NCI-H460 (cell line): ENCODE measurements at regions not wholly inside any gene's neighbourhood (a gene's known extent, or its start where the extent isn't known, plus 50 kb on each side); places are given as distances from the start of the nearest gene placed in this dataset.
"Not testable (repeated sequence)": the region's sequence is repeated elsewhere in the genome, so short reads cannot be mapped to it uniquely, and the experiment has no call there.

ENCODE experiments used
- DNase-seq: peaks from one replicate; pipeline ENCODE4 v3.0.0-alpha.2; 2016; ENCODE audit warnings: low read depth; ENCODE audit errors: extremely low read depth

GRCh38 chr9:27800692-27801370, 227.6 kb upstream of the C9orf72 start:
- no peak for DNase-seq

- no peak for DNase-seq
Measured at GRCh38 chr9:27801545-27801944, 228.3 kb upstream of the C9orf72 start.

GRCh38 chr9:27802418-27802817, 229.1 kb upstream of the C9orf72 start:
- DNase-seq = no peak

- DNase-seq = no peak
Measured at GRCh38 chr9:27808864-27809263, 235.6 kb upstream of the C9orf72 start.

- DNase-seq = no peak
Measured at GRCh38 chr9:27817747-27818146, 244.5 kb upstream of the C9orf72 start.

GRCh38 chr9:27818348-27818747, 245.1 kb upstream of the C9orf72 start:
- DNase-seq = no peak

DNA sequence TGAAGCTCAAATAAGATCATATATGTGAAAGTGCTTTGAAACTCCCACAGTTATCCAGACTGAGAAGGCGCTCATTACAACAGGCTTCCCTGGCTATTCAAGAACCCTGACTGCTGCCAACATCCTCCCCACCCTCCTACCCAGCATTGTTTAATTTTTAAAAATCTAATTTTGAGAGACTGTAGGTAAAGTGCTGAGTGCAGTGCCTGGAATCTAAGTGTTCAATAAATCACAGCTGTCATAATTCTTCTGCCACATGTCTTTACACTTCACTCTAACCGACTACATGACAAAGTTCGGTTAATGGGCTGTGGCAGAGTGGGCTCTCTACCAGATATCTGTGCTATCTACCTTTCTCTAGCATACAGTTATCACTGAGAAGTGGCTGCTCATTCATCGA, 255.6 kb upstream of the C9orf72 start:
- no peak for DNase-seq

DNA sequence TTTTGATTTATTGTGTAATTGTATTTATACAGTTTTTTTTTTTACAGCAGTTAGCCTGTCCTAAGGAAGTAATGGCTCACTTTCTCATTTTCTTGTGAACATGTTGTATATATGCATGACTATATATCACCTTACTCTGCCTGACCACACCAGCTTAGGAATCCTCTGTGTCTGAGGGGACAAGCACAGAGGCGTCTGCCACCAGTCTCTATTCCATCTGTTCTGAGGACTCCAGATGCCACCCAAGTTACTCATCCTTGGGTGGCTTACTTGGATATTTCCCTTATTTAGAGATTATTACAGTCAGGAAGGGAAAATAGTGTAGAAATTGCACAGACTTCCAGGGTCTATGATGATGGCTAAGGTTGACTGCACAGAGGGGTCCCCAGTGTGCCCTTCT, 256.3 kb upstream of the C9orf72 start:
- DNase-seq = no peak

DNA sequence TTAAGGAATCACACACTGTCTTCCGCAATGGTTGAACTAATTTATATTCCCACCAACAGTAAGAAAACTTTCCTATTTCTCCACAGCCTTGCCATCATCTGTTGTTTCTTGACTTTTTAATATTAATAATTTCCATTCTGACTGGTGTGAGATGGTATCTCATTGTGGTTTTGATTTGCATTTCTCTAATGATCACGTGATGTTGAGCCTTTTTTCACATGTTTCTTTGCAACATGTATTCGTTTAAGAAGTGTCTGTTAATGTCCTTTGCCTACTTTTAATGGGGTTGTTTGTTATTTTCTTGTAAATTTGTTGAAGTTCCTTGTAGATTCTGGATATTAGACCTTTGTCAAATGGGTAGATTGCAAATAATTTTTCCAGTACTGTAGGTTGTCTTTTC, 258.8 kb upstream of the C9orf72 start:
- DNase-seq = not testable (repeated sequence)

GRCh38 chr9:27835286-27835685, 262.0 kb upstream of the C9orf72 start:
- no peak for DNase-seq

DNA sequence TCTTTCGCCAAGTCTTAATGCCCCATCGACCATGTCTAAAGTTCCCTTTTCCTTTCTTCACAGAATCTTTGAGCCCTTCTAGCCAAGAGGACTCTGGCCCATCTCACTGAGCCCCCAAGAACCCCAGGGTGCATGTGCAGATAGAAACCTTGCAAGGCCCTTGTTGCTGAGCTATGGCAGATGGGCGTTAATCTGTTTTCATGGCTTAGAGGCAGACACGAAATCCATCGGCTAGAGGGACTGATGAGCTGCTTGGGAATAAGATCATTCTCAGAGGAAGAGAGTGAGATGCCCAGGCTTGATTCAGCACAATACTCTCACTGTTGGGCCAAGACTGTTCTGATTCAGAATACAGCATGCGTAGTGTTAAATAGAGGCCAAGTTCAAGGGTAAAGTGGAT, 262.5 kb upstream of the C9orf72 start:
- DNase-seq = no peak

DNA sequence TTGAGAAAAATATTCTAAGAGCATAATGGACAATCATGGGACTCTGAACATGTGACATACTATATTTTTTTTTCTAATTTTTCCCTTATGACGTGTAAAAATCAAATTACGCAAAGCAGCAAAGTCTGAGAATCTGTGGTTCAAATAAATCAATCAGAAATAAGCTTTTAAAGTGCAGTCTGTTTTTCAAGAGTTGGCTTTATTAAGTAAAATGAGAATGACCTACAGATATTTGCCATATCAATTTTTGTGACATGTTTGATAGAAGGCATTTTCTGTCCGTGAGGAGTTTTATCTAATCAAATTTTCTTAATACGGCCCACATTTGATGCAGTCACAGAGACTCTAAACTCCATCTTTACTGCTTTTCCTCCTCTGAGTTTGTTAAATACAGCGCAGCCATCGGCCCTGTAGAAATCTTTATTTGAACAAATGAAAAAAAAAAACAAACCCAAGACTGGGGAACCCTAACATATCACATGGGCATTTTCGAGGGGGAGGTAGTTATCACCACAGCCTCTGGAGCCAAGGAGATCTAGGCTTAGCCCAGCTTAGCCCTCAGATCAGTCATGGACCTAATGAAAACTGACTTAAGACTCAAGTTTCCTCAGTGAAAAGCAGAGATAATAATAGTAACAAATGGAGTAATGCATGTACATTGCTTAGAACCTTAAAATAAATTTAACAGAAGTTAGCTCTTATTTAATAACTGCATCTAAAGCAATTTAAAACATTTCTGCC, 263.6 kb upstream of the C9orf72 start:
- no peak for DNase-seq

- no peak for DNase-seq
Measured at GRCh38 chr9:27838876-27839275, 265.6 kb upstream of the C9orf72 start.

DNA sequence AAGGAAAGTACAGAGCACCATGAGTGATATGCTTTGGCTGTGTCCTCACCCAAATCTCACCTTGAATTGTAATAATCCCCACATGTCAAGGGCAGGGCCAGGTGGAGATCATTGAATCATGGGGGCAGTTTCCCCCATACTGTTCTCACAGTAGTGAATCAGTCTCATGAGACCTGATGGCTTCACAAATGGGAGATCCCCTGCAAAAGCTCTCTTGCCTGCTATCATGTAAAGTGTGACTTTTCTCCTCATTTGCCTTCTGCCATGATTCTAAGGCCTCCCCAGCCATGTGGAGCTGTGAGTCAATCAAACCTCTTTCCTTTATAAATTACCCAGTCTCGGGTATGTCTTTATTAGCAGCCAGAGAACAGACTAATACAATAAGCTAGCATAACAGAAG, 266.5 kb upstream of the C9orf72 start:
- DNase-seq = not testable (repeated sequence)

- no peak for DNase-seq
Measured at GRCh38 chr9:27844797-27845196, 271.5 kb upstream of the C9orf72 start.

- DNase-seq = no peak
Measured at GRCh38 chr9:27847380-27847779, 274.1 kb upstream of the C9orf72 start.

- DNase-seq = no peak
Measured at GRCh38 chr9:27847818-27848217, 274.5 kb upstream of the C9orf72 start.

DNA sequence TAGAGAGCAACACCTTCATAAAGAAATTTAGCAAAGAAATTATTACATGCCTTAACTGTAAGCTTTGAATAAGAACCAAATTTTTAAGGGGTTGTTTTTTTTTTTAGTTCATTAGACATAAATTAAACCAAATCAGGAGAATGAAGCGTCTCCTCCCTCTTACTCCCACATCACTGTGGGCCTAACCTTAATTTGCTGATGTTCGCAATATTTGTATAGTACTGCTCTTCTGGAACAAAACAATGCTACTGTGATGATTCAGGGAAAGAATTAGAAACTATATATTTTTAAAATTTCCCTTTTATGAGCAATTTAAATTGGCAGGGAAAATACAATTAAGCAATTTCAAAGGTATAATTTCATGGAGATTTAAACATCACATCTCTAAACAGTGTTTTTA, 275.0 kb upstream of the C9orf72 start:
- DNase-seq = no peak

GRCh38 chr9:27851858-27852257, 278.6 kb upstream of the C9orf72 start:
- no peak for DNase-seq

- no peak for DNase-seq
Measured at GRCh38 chr9:27853529-27853928, 280.2 kb upstream of the C9orf72 start.

DNA sequence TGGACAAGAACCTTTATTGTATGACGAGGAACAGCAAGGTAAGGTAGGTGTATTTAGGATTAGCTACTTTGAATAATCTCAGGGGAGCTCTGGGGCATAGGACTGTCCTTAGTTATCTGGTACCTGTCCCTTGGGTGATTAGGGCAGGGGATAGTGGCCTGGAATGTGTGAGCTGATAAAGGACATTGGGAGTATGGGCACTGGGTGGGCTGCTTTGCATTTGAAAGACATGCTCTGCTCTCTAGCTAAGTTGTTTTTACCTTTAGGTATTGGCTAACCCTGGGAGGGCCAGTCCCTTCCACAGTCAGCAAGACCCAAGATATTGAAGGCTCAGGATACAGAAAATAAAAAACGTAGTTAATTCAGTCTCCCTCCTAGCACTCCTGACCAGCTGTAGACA, 282.8 kb upstream of the C9orf72 start:
- DNase-seq = no peak

DNA sequence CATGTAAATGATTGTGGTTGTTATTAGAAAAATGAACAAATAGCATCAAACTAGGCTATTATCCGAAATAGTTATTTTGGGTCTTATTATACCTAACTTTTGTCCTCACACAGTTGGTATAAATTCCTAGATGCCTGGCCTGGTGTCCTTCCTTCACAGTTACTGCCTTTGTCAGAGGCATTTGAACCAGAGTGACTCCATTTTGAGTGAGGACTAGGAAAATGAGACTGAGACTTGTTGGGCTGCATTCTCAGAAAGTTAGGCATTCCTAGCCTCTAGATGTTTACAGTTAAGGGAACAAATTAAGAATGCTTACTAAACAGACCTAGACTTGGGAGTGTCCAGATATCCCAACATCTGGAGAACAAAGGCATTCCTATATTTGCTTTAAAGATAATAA, 283.5 kb upstream of the C9orf72 start:
- DNase-seq = no peak

GRCh38 chr9:27861887-27862286, 288.6 kb upstream of the C9orf72 start:
- no peak for DNase-seq
